KMS-11 (cell line): ENCODE measurements at regions not wholly inside any gene's neighbourhood (a gene's known extent, or its start where the extent isn't known, plus 50 kb on each side); places are given as distances from the start of the nearest gene placed in this dataset.

Experiments
- H2AFZ ChIP-seq: fragments of 200-600 bp; sonication (generic); 2 replicates; pipeline ENCODE4 v1.6.1; 2016; ENCODE audit warnings: antibody characterized with exemption, mixed run types, low read depth
- H3K27ac ChIP-seq: fragments of 200-600 bp; sonication (generic); 2 replicates; pipeline ENCODE4 v1.6.1; 2016; ENCODE audit warnings: mild to moderate bottlenecking, mixed run types
- H3K27me3 ChIP-seq: fragments of 200-600 bp; sonication (generic); 2 replicates; pipeline ENCODE4 v1.6.1; 2017; ENCODE audit warnings: mild to moderate bottlenecking, low read depth, mixed run types, moderate library complexity; ENCODE audit not compliant: insufficient read depth
- H3K36me3 ChIP-seq: fragments of 200-600 bp; sonication (generic); 2 replicates; pipeline ENCODE4 v1.6.1; 2017; ENCODE audit warnings: mild to moderate bottlenecking, mixed run types; ENCODE audit not compliant: insufficient read depth
- H3K4me1 ChIP-seq: fragments of 200-600 bp; sonication (generic); 2 replicates; pipeline ENCODE4 v1.6.1; 2016; ENCODE audit warnings: mild to moderate bottlenecking, low read depth, mixed run types; ENCODE audit not compliant: poor library complexity, severe bottlenecking
- H3K4me2 ChIP-seq: fragments of 200-600 bp; sonication (generic); 2 replicates; pipeline ENCODE4 v1.7.0; 2016; ENCODE audit warnings: mild to moderate bottlenecking, mixed run types
- H3K4me3 ChIP-seq: fragments of 200-600 bp; sonication (generic); IDR thresholded peaks from 2 replicates; pipeline ENCODE4 v1.6.1; 2017; ENCODE audit warnings: low read depth, low read length, mixed read lengths; ENCODE audit not compliant: insufficient read depth
- H3K79me2 ChIP-seq: fragments of 200-600 bp; sonication (generic); 2 replicates; pipeline ENCODE4 v1.6.1; 2016; ENCODE audit warnings: low read depth, mixed run types; ENCODE audit not compliant: insufficient read depth
- H3K9ac ChIP-seq: fragments of 200-600 bp; sonication (generic); 2 replicates; pipeline ENCODE4 v1.6.1; 2016; ENCODE audit warnings: mild to moderate bottlenecking, mixed run types
- H4K20me1 ChIP-seq: fragments of 200-600 bp; sonication (generic); 2 replicates; pipeline ENCODE4 v1.6.1; 2016; ENCODE audit warnings: mild to moderate bottlenecking, mixed run types; ENCODE audit not compliant: insufficient read depth
- CTCF ChIP-seq: fragments of 200-600 bp; sonication (generic); conservative IDR thresholded peaks from 2 replicates; pipeline ENCODE4 v1.6.1; 2017; ENCODE audit warnings: low read depth, mild to moderate bottlenecking, antibody characterized with exemption, low read length, moderate library complexity, mixed read lengths

GRCh38 chr9:87135074-87135473 is 187.8 kb upstream of the GAS1 start:
- Histone ChIP-seq H3K4me3 (no peak overlapping the region), H3K27me3 (no peaks in the 10 kb centered on the region), H3K4me2 (no peak overlapping the region), H3K27ac (no peak overlapping the region), H3K9ac (no peak overlapping the region), H3K79me2 (no peaks in the 10 kb centered on the region), H2AFZ (no peak overlapping the region), H3K4me1 (no peaks in the 10 kb centered on the region), H3K36me3 (no peaks in the 10 kb centered on the region), H4K20me1 (no peaks in the 10 kb centered on the region)
- TF ChIP-seq CTCF, result no peak

- TF ChIP-seq CTCF, result no peak
- Histone ChIP-seq H3K27me3 (no peaks in the 10 kb centered on the region), H3K79me2 (no peaks in the 10 kb centered on the region), H3K4me1 (no peaks in the 10 kb centered on the region), H3K4me3 (no peak overlapping the region), H3K4me2 (no peak overlapping the region), H4K20me1 (no peaks in the 10 kb centered on the region), H3K36me3 (no peaks in the 10 kb centered on the region), H2AFZ (no peak overlapping the region), H3K27ac (no peak overlapping the region), H3K9ac (no peak overlapping the region)
Measured at GRCh38 chr9:87137718-87138117, 190.4 kb upstream of the GAS1 start.

GRCh38 chr9:87138128-87139040 is 191.1 kb upstream of the GAS1 start:
- Histone ChIP-seq H3K27me3 (no peaks in the 10 kb centered on the region), H3K79me2 (no peaks in the 10 kb centered on the region), H3K36me3 (no peaks in the 10 kb centered on the region), H3K4me3 (no peak overlapping the region), H3K4me2 (no peak overlapping the region), H4K20me1 (no peaks in the 10 kb centered on the region), H3K9ac (no peak overlapping the region), H2AFZ (no peak overlapping the region), H3K27ac (no peak overlapping the region), H3K4me1 (no peaks in the 10 kb centered on the region)
- no peak for TF ChIP-seq CTCF

- TF ChIP-seq CTCF, result no peak
- Histone ChIP-seq H3K79me2 (no peaks in the 10 kb centered on the region), H3K4me1 (no peaks in the 10 kb centered on the region), H4K20me1 (no peaks in the 10 kb centered on the region), H3K27me3 (no peaks in the 10 kb centered on the region), H3K4me3 (no peak overlapping the region), H3K9ac (no peak overlapping the region), H2AFZ (no peak overlapping the region), H3K4me2 (no peak overlapping the region), H3K27ac (no peak overlapping the region), H3K36me3 (no peaks in the 10 kb centered on the region)
Measured at GRCh38 chr9:87139099-87139730, 191.9 kb upstream of the GAS1 start.
